Dendritic cell treated with granulocyte-macrophage colony-stimulating factor and Interleukin-4, amounts not matched to agents 40 ng/mL and 50 ng/mL, for 4 days (primary cell): ENCODE measurements at regions not wholly inside any gene's neighbourhood (a gene's known extent, or its start where the extent isn't known, plus 50 kb on each side); places are given as distances from the start of the nearest gene placed in this dataset.
"Not testable (repeated sequence)": the region's sequence is repeated elsewhere in the genome, so short reads cannot be mapped to it uniquely, and the experiment has no call there.

Experiments used
- H3K27ac Mint-ChIP-seq: one replicate; pipeline ENCODE4 v1.8.0; 2022; ENCODE audit warnings: mild to moderate bottlenecking, mixed read lengths
- H3K27me3 Mint-ChIP-seq: one replicate; pipeline ENCODE4 v1.8.0; 2022; ENCODE audit warnings: mild to moderate bottlenecking, mixed read lengths
- H3K36me3 Mint-ChIP-seq: one replicate; pipeline ENCODE4 v1.8.0; 2022; ENCODE audit warnings: low read depth, mixed read lengths
- H3K4me1 Mint-ChIP-seq: one replicate; pipeline ENCODE4 v1.8.0; 2022; ENCODE audit warnings: low read depth, mixed read lengths
- H3K4me3 Mint-ChIP-seq: one replicate; pipeline ENCODE4 v1.8.0; 2022; ENCODE audit warnings: mild to moderate bottlenecking, moderate library complexity, mixed read lengths
- H3K9me3 Mint-ChIP-seq: one replicate; pipeline ENCODE4 v1.8.0; 2022; ENCODE audit warnings: mixed read lengths
- intact Hi-C: fragments of 100-400 bp; cut with micrococcal nuclease; formaldehyde crosslinking; loops from one replicate; pipeline ENCODE4 v1.15.0; 2022

DNA sequence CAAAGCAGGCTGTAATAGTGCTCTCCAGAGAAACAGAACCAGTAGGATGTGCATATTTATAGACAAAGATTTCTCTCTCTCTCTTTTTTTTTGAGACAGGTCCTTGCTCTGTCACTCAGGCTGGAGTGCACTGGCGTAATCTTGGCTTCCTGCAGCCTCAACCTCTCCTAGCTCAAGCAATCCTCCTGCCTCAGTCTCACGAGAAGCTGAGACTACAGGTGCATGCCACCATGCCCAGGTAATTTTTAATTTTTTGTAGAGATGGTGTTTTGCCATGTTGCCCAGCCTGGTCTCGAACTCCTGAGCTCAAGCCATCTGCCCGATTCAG, 67.1 kb upstream of the CHD2 start:
- Mint-ChIP-seq H3K27me3 (no peaks in the 10 kb centered on the region), H3K36me3 (no peaks in the 10 kb centered on the region), H3K9me3 (no peaks in the 10 kb centered on the region), H3K4me3 (no peak overlapping the region), H3K4me1 (peaks cover 44% of the 10 kb centered on the region), H3K27ac (peak overlapping the region; percentile 93)
- intact Hi-C loops, result no loop called here

DNA sequence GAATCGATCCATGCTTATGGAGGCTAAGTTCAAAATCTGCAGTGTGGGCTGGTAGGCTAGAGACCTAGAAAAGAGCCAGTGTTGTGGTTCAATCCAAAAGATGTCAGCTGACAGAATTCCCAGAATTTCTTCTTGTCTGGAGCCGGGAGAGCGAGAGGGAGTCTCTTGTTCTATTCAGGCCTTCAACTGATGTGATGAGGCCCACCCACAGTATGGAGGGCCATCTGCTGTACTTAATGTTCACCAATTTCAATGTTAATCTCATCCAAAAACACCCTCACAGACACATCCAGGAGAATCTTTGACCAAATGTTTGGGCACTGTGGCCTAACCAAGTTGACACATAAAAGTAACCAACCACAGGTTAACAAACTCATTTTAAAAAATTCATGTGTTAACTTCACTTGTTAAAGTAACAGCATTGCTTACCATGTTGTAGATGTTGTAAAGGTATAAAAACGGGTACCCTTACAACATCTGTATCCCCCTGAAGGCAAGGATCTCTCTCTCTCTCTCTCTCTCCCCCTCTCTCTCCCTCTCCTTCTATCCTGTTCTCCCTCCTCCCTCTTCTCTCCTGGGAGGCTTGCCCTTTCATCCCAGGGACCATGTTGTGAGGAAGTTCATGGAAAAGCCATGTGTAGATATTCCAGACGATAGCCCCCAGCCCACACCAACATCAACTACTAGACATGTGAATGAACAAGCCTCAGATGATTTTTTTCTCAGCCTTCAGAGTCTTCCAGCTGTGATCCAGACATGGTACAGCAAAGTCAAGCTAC, 66.4 kb upstream of the CHD2 start:
- H3K27me3 Mint-ChIP-seq, result no peaks in the 10 kb centered on the region

DNA sequence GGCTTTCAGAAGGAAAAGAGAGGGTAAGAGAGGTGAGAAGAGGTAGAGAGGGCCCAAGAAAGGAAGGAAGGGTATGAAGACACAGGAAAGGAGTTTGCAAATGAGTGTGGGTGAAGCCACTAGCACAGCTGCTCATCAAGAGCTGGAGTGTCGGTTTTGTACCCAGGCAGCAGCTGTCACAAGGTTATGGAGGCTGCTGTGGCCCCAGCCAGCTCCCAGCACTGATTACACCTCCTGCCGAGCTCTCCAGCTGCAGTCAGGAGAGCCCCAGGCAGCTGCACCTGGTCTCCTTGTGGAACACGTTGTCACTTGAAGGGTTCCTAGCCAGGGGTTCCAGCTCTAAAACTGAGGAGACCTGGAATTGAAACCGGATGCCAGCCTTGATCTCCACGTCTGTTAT, 60.4 kb upstream of the CHD2 start:
- Mint-ChIP-seq H3K27ac (peak overlapping the region; percentile 13), H3K27me3 (no peaks in the 10 kb centered on the region), H3K4me1 (peaks cover 29% of the 10 kb centered on the region), H3K4me3 (no peak overlapping the region), H3K36me3 (no peaks in the 10 kb centered on the region), H3K9me3 (no peaks in the 10 kb centered on the region)
- intact Hi-C loops, result no loop called here

More for the DNA sequence above, 66.4 kb upstream of the CHD2 start:
- Mint-ChIP-seq H3K36me3 (no peaks in the 10 kb centered on the region), H3K4me1 (peaks cover 50% of the 10 kb centered on the region), H3K4me3 (no peak overlapping the region), H3K27ac (peak overlapping the region; percentile 93), H3K9me3 (no peaks in the 10 kb centered on the region)
- intact Hi-C loops, result no loop called here

DNA sequence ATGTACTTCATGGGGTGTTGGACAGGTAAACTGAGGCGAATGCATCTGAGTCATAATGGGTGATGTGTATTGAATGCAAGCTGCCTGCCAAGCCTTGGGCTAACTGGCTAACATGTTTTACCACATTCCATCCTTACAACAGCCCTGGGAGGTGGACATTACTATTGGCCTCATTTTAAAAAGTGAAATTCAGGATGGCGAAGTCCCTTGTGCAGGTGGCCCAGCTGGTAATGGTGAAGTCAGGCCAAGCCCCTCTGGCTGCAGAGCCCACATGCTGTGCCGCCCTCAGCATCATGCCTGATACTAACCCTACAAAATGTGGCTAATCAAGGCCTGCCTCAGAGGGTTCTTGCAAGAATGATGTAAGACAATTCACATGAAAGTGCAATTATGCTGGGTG, 60.0 kb upstream of the CHD2 start:
- intact Hi-C loops, result no loop called here
- Mint-ChIP-seq H3K4me3 (no peak overlapping the region), H3K4me1 (peaks cover 33% of the 10 kb centered on the region)

DNA sequence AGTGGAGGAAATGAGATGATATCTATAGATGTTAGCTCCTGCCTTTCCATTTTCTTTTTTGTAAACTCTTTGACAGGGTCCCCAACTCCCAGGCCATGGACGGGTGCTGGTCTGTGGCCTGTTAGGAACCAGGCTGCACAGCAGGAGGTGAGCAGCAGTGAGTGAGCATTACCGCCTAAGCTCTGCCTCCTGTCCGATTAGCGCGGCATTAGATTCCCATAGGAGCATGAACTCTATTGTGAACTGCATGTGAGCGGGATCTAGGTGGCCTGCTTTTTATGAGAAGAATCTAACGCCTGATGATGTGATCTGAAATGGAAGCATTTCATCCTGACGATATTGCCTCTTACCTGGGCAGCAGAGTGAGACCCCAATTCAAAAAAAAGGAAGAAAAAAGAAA, 56.8 kb upstream of the CHD2 start:
- Mint-ChIP-seq H3K9me3 (no peaks in the 10 kb centered on the region), H3K4me3 (no peak overlapping the region)

More for the DNA sequence above, 60.0 kb upstream of the CHD2 start:
- H3K27ac Mint-ChIP-seq, result no peak overlapping the region
- no peaks in the 10 kb centered on the region for H3K9me3 Mint-ChIP-seq
- H3K36me3 Mint-ChIP-seq, result no peaks in the 10 kb centered on the region
- H3K27me3 Mint-ChIP-seq, result no peaks in the 10 kb centered on the region

DNA sequence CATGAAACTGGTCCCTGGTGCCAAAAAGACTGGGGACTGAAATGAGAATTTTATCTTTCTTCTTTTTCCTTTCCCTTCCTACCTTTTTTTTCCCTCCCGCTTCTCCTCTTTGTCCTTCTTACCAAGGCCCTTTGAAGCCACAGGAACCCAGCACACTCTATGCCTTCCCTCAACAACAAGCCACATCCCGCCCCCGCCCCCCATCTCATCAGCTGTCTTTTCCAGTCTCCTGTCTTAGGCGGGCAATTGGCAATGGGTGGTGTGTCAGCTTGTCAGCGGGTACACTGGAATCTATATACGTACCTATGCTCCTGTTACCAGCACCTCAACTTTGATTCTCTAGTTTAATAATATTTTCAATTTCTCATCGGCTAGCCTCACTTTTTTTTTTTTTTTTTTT, 56.3 kb upstream of the CHD2 start:
- no peaks in the 10 kb centered on the region for H3K27me3 Mint-ChIP-seq
- peaks cover 46% of the 10 kb centered on the region for H3K4me1 Mint-ChIP-seq
- intact Hi-C loops, result no loop called here
- no peaks in the 10 kb centered on the region for H3K9me3 Mint-ChIP-seq
- H3K27ac Mint-ChIP-seq, result peak overlapping the region; percentile 96
- no peaks in the 10 kb centered on the region for H3K36me3 Mint-ChIP-seq
- no peak overlapping the region for H3K4me3 Mint-ChIP-seq

More for the DNA sequence above, 56.8 kb upstream of the CHD2 start:
- H3K36me3 Mint-ChIP-seq, result no peaks in the 10 kb centered on the region
- H3K27me3 Mint-ChIP-seq, result no peaks in the 10 kb centered on the region
- H3K4me1 Mint-ChIP-seq, result peaks cover 44% of the 10 kb centered on the region
- H3K27ac Mint-ChIP-seq, result peak overlapping the region; percentile 96
- intact Hi-C loops, result no loop called here

DNA sequence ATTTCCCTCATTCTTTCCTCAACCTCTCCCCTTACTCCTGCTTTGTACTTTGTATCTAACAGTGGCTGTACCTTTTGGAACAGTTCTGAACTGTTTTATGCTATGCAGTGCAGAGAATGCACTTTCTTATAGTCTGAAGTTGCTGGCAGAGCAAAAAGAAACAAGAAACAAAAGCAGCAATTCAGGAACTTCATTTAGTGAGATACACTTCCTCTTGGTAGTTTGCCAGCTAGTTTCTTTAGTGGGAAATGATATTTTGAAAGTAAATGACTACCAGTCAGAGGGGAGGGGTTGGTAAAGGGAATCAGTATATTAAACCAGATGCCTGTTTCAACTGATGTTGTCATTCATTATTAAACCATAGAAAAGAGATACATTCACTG, 55.0 kb upstream of the CHD2 start:
- H3K4me1 Mint-ChIP-seq, result peaks cover 48% of the 10 kb centered on the region
- peak overlapping the region; percentile 60 for H3K4me3 Mint-ChIP-seq
- no peaks in the 10 kb centered on the region for H3K27me3 Mint-ChIP-seq

DNA sequence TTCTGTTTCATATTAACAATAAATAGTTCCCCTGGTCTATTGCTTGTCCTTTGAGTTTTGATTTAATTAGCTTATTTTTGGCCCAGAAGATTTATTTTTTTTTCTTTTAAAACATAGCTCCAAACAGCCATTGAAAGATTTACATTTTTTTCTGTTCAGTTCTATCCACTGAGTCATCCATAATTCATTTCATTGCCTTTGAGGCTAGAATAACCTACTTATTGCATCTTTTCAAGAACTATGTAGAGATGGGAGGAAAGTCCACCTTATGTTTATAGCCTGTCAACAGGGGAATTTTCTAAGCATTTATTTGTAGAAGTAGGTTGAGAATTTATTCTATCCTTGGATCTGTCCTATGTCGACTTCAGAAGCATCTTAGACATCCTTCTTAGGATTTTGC, 53.4 kb upstream of the CHD2 start:
- H3K4me3 Mint-ChIP-seq, result no peak overlapping the region
- no peaks in the 10 kb centered on the region for H3K36me3 Mint-ChIP-seq
- intact Hi-C loops, result loop anchor here (5.0 kb wide), 2 partner anchors 36 to 39 kb away; no protein-coding TSS in a partner anchor
- no peaks in the 10 kb centered on the region for H3K9me3 Mint-ChIP-seq
- H3K4me1 Mint-ChIP-seq, result peaks cover 48% of the 10 kb centered on the region
- no peak overlapping the region for H3K27ac Mint-ChIP-seq
- no peaks in the 10 kb centered on the region for H3K27me3 Mint-ChIP-seq

More for the DNA sequence above, 55.0 kb upstream of the CHD2 start:
- intact Hi-C loops, result loop anchor here (5.0 kb wide), 2 partner anchors 37 to 38 kb away; no protein-coding TSS in a partner anchor
- Mint-ChIP-seq H3K9me3 (no peaks in the 10 kb centered on the region), H3K27ac (peak overlapping the region; percentile 96), H3K36me3 (no peaks in the 10 kb centered on the region)

DNA sequence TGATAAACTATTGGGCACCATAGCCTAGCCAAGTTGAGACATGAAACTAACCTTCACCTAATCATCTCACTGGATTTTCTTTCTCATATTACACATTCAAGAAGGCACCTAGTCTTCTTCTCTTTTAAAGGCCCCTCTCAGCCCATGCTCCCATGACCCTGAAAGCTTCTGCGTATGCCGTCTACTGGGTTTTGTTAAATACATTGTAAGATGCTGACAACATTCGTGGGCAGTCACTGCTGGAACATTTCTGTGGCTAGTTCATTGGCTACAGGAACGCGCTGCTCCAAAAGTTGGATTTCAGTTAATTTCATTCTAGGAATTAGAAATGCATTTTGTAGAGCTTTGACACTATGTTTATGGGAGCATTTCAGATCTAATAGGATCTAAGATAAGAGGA, 52.3 kb upstream of the CHD2 start:
- Mint-ChIP-seq H3K27me3 (no peaks in the 10 kb centered on the region), H3K4me3 (no peak overlapping the region), H3K36me3 (no peaks in the 10 kb centered on the region), H3K4me1 (peaks cover 50% of the 10 kb centered on the region), H3K27ac (peak overlapping the region; percentile 90), H3K9me3 (no peaks in the 10 kb centered on the region)
- intact Hi-C loops, result loop anchor here (5.0 kb wide), 2 partner anchors 34 to 41 kb away; no protein-coding TSS in a partner anchor

DNA sequence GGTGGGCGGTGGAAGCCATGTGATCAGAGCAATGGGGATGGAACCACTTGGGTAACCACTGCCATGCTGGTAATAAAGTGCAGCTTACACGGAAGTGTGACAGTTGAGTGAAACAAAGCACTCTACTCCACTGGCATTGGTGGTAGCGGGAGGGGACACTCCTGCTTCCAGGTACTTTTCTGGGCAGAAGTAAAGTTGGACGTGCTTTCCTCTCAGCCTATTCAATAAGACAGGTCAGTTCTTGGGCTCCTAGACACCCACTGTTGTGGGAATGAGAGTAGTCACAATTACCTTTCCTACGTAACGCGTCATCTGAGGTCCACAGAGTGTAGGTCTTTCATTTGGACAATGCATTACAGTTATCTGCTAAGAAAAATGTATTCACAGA, 51.7 kb upstream of the CHD2 start:
- no peak overlapping the region for H3K4me3 Mint-ChIP-seq
- intact Hi-C loops, result loop anchor here (5.0 kb wide), 2 partner anchors 34 to 41 kb away; no protein-coding TSS in a partner anchor
- peak overlapping the region; percentile 90 for H3K27ac Mint-ChIP-seq
- H3K9me3 Mint-ChIP-seq, result no peaks in the 10 kb centered on the region
- H3K27me3 Mint-ChIP-seq, result no peaks in the 10 kb centered on the region
- H3K4me1 Mint-ChIP-seq, result peaks cover 52% of the 10 kb centered on the region
- no peaks in the 10 kb centered on the region for H3K36me3 Mint-ChIP-seq

DNA sequence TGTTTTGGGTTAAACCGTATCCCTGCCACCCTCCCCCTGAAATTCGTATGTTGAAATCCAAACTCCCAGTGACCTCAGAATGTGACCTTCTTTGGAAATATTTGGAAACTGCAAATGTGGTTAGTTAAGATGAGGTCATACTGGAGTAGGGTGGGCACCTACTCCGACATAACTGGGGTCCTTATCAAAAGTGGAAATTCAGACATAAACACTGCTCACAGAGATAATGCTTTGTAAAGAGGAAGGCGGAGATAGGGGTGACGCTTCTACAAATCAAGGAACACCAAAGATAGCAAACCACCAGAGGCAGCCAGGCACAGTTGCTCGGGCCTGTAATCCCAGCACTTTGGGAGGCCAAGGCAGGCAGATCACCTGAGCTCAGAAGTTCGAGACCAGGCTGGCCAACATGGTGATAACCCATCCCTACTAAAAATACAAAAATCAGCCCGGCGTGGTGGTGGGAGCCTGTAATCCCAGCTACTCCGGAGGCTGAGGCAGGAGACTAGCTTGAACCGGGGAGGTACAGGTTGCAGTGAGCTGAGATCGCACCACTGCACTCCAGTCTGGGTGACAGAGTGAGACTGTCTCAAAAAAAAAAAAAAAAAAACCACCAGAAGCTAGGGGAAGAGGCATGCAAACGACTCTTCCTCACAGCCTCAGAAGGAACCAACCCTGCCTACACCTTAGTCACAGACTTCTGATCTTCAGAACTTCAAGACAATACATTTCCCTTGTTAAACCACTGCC, 51.1 kb upstream of the CHD2 start:
- Mint-ChIP-seq H3K9me3 (no peaks in the 10 kb centered on the region), H3K36me3 (no peaks in the 10 kb centered on the region), H3K4me3 (no peak overlapping the region), H3K4me1 (peaks cover 50% of the 10 kb centered on the region), H3K27ac (peak overlapping the region; percentile 90), H3K27me3 (no peaks in the 10 kb centered on the region)
- intact Hi-C loops, result loop anchor here (5.0 kb wide), 2 partner anchors 33 to 42 kb away; no protein-coding TSS in a partner anchor

DNA sequence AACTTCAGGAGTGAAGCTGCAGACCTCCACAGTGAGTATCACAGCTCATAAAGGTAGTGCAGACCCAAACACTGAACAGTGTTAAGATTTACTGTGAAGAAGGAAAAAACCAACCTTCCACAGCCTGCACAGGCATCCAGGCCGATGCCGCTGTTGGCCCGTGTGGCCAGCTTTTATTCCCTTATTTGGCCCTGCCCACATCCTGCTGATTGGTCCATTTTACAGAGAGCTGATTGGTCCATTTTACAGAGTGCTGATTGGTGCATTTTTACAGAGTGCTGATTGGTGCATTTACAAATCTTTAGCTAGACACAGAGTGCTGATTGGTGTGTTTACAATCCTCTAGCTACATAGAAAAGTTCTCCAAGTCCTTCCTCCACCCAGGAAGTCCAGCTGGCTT, 49.9 kb upstream of the CHD2 start:
- H3K27me3 Mint-ChIP-seq, intact Hi-C loops, H3K9me3 Mint-ChIP-seq, H3K27ac Mint-ChIP-seq, H3K4me3 Mint-ChIP-seq, H3K36me3 Mint-ChIP-seq: not testable (repeated sequence)
- H3K4me1 Mint-ChIP-seq, result peaks cover 48% of the 10 kb centered on the region
